Gastrocnemius medialis (tissue), 4 donors: ENCODE measurements at regions not wholly inside any gene's neighbourhood (a gene's known extent, or its start where the extent isn't known, plus 50 kb on each side); places are given as distances from the start of the nearest gene placed in this dataset.

ENCODE experiments used
- POLR2A ChIP-seq, 2 donors: fragments of 450-650 bp; IDR thresholded peaks; one replicate each; pipeline ENCODE4 v1.6.1; 2017; ENCODE audit warnings: antibody characterized with exemption in 2 of 2, mild to moderate bottlenecking in 2 of 2, moderate library complexity in 2 of 2
- TF ChIP-seq, protein P1 (sequence below), 5 experiments: fragments of 450-650 bp in 3 of 5; fragments of 200-600 bp in 2 of 5; sonication (generic) in 2 of 5; IDR thresholded peaks in 4 of 5; conservative IDR thresholded peaks in 1 of 5; 1 replicate in 4 of 5; 2 replicates in 1 of 5; pipeline ENCODE4 v1.5.1; 2016 to 2019; ENCODE audit warnings: antibody characterized with exemption in 5 of 5, mild to moderate bottlenecking in 3 of 5, moderate library complexity in 3 of 5

DNA sequence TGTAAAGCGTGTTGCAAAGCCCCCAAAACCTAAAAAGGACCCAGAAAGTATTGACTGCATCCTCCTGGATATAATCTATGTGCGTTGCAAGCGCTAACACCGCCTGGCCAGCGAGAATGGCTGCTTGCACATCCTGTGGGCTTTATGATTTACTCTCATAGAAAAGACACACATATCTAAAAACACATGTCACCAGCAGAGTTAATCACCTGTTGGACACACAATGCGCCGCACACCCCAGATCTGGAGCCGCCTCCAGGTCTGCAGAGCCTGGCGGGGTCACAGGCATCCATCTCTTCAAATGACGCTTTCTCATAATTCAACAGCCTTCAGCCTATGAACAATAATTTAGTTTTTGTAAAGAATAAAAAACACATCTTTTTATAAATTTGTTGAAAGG, 186.5 kb downstream of the RTP5 start:
- TF ChIP-seq, protein P1, sequence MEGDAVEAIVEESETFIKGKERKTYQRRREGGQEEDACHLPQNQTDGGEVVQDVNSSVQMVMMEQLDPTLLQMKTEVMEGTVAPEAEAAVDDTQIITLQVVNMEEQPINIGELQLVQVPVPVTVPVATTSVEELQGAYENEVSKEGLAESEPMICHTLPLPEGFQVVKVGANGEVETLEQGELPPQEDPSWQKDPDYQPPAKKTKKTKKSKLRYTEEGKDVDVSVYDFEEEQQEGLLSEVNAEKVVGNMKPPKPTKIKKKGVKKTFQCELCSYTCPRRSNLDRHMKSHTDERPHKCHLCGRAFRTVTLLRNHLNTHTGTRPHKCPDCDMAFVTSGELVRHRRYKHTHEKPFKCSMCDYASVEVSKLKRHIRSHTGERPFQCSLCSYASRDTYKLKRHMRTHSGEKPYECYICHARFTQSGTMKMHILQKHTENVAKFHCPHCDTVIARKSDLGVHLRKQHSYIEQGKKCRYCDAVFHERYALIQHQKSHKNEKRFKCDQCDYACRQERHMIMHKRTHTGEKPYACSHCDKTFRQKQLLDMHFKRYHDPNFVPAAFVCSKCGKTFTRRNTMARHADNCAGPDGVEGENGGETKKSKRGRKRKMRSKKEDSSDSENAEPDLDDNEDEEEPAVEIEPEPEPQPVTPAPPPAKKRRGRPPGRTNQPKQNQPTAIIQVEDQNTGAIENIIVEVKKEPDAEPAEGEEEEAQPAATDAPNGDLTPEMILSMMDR (IDR thresholded peaks at IDR 0.05 in 4 of 5, conservative IDR thresholded peaks at IDR 0.05 in 1 of 5) = no peak
- TF ChIP-seq POLR2A (IDR thresholded peaks at IDR 0.05) = no peak
